ELF-1 (cell line): ENCODE measurements at regions not wholly inside any gene's neighbourhood (a gene's known extent, or its start where the extent isn't known, plus 50 kb on each side); places are given as distances from the start of the nearest gene placed in this dataset.
"Not testable (repeated sequence)": the region's sequence is repeated elsewhere in the genome, so short reads cannot be mapped to it uniquely, and the experiment has no call there.

Experiments used
- DNase-seq: peaks from one replicate; pipeline ENCODE4 v3.0.0-alpha.2; 2016; ENCODE audit warnings: low read depth, low spot score

GRCh38 chr5:25570067-25570583 is 925.3 kb upstream of the CDH10 start:
- peak; percentile 46 for DNase-seq

DNA sequence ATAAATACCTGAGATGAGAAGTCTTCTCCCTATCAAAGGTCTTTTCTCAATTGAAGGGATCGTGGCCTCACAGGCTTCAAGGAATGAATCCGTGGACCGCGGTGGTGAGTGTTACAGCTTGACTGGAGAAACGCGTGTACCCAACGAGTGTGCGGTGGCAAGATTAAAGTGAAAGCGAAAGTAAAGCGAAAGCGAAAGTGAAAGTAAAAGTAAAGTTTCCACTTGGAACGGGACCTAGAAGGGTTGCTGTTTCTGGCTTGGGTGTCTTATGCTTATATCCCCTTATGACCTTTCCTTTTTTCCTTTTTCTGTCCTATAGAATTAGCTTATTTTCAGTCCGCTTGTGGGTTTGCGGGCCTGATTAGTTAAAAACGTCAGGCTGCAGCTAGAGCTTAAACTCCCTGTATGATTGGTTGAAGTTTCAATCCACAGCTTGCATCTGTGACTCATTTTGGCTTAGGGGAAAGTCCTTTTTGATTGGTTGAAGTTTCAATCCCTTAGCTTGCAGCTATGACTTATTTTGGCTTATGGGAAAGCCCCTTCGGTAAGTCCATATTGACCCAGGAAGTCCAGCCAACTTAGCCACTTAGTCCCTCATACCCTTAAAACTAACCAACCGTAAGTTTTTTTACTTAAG is 924.3 kb upstream of the CDH10 start:
- peak; percentile 36 for DNase-seq

DNA sequence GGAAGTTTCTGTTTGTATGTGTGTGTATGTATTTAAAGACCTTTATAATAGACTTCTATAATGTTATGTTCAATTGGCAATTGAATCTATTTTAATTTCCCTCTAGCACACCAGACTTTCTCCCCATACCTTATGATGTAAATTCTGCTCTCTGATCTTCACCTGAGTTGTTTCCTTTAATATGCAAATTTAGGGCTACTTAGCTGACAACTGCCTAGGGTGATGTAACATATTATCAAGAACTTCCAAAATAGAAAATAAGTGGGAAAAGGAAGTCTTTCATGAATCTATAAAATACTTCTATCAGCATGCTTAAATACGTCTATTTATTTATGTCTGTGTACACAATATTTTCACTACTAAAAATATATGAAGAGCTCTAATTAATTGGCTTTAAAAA is 923.5 kb upstream of the CDH10 start:
- DNase-seq, result no peak

DNA sequence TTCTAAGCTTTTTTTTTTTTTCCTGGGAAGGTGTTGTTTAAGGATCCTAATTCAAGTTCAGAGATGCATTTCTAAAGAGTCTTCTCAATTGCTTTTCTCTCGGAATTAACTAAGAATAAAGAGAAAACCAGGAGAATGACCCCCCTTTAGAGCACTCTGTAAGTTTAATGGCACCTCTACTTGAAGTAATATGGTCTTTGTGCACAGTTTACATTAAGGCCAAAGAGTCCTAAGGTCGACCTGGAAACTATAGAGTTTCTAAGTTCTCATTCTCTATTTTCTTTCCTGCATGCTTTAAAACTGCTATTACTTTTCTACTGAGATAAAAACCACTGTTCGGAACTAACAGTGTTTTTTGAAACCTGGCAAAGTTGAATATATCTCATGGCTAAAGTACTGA is 923.1 kb upstream of the CDH10 start:
- DNase-seq, result no peak

DNA sequence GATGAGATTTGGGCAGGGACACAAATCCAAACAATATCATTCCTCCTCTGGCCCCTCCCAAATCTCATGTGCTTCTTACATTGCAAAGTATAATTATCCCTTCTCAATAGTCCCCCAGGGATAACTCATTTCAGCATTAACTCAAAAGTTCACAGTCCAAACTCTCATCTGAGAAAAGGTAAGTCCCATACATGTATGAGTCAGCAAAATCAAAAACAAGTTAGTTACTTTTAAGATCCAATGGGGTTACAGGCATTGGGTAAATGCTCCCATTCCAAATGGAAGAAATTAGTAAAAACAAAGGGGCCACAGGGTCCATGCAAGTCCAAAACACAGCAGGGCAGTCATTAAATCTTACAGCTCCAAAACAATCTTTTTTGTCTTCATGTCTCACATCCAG is 917.9 kb upstream of the CDH10 start:
- DNase-seq, result no peak

DNA sequence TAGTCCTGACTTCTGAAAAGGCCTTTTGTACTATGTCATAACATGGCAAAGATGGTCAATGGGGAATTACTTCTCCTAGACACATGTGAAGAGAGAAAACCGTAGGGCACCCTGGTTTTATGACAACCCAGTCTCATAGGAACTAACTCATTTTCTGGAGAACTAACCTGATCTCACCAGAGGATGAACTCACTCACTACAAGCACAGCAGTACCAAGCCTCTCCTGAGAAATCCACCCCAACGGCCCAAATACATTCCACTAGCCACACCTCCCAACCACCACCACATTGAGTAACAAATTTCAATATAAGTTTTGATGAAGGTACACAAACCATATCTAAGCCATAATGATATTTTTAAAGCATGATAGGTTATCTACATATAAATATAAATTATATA is 909.3 kb upstream of the CDH10 start:
- no peak for DNase-seq

- DNase-seq, result no peak
Measured at GRCh38 chr5:25552871-25553481, 908.2 kb upstream of the CDH10 start.

- no peak for DNase-seq
Measured at GRCh38 chr5:25550793-25551192, 906.0 kb upstream of the CDH10 start.

DNA sequence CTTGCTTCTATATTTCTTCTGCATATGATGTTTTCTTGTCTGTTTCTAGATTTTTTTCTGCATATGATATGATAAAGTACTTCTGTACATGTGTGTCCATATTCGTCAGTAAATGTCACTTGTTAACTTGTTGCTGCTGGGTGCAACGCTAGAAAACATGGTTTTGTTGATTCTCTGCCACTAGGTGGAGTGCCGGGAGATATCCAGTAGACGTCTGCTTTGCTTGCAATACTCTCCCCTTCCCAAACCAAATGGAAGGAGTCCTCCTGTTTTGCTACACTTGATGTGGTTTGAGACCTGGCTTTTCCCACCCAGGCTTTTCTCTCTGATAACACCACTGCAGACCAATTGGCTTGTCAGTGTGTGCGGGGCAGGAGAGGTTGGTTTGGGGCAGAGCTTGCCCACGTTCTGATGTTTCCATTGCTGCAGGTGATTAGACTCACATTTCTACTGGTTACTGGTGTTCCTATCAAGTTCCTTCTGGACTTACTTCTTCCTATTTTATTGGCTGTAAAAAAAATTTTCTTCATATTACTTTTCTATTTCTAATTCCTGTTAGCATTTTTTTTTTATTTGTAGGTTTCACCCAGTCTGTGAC is 900.0 kb upstream of the CDH10 start:
- DNase-seq, result peak; percentile 69

- DNase-seq, result no peak
Measured at GRCh38 chr5:25540628-25541027, 895.9 kb upstream of the CDH10 start.

DNA sequence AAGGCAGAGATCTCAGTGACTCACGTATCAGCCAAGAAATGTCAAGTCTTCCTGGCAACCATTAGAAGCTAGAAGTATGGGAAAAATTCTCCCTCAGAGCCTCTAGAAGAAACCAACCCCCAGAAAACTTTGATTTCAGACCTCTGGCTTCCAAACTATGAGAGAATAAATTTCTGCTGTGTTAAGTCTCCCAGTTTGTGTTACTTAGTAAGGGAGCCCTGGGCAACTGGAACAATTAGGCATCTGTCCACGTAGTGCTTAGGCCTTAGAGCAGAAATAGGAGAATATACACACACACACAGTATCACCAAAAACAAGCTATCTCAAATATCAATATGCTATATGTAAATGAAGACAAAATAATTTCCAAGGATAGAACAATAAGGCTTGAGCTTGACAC is 894.8 kb upstream of the CDH10 start:
- no peak for DNase-seq

GRCh38 chr5:25536461-25536860 is 891.7 kb upstream of the CDH10 start:
- DNase-seq, result not testable (repeated sequence)

GRCh38 chr5:25516141-25516540 is 871.4 kb upstream of the CDH10 start:
- no peak for DNase-seq

GRCh38 chr5:25515525-25515924 is 870.7 kb upstream of the CDH10 start:
- peak; percentile 35 for DNase-seq

GRCh38 chr5:25510692-25511091 is 865.9 kb upstream of the CDH10 start:
- not testable (repeated sequence) for DNase-seq

- not testable (repeated sequence) for DNase-seq
Measured at GRCh38 chr5:25508011-25508410, 863.2 kb upstream of the CDH10 start.

DNA sequence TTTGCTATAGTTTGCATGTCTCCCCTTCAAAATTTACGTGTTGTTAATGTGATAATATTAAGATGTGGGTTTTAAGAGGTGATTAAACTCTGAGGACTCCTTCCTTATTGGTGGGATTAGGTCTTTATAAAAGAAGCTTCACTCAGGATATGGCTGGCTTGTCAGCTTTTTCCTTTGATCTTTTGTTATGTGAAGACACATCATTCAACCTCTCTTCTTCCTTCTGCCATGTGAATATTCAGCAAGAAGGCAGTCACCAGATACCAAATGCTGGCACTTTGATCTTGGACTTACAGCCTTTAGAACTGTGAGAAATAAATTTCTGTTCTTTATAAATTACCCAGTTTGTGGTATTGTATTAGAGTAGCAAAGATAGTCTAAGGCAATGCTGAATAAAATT is 855.9 kb upstream of the CDH10 start:
- DNase-seq, result peak; percentile 19

DNA sequence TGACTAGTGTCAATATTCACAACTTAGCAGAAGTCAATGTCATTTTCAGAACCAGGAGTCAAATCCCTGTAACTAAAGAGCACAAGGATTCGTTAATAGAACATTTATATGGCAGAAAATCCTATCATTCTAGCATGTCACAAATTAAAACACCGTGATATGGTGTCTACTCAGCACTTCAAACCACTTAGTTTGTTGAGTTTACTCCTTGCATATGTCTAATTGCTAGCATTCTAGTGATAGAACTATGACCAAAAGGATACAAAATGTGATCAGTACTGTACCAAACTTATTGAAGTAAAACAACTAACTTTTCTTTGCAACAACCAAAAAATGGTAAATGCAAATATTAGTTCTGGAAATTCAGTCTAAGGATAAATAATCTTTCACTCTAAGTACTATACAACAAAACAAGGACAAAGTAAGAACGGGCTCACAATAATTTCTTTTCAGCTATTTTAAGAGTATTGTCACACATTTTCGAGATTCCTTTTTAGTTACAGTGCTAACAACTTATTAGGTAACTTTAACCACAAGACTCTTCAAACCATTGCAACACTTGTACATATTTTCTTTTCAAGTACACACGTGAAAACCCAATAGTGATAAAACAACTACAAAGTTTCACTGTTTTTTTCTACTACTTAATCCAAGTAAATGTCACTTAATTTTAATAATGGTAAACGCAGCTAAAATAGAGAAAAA is 845.2 kb upstream of the CDH10 start:
- DNase-seq, result no peak

DNA sequence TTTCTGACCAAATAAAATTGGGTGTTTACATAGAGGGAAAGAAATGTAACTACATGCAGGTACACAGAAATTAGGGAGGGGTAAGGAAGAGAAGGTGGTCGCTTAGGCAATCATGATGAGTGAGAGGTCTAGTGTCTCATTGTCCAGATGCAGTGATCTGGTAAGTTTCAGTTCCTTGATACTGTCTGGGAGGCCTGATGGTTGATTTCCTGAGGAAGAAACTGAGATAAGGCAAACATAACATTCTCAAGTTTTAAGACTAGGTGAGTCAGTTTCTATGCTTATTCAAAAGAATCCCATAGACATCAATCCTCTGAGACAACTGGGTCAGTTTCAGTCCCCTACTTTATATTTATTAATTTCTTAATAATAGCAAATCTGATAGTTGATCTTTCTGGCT is 843.3 kb upstream of the CDH10 start:
- no peak for DNase-seq

DNA sequence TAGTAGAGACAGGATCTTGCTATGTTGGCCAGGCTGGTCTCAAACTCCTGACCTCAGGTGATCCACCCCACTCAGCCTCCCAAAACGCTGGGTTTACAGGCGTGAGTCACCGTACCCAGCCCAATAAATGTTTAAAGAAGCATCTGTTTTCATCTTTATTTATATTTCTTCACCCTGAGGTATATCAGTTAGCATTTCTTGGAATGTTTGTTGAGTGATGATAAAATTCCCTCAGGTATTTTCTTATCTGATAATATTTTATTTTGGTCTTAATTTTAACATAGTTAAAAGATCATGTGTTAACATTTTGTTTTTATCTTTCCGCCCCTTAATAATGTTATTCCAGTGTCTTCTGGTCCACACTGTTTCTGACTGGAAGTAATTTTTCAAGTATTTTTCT is 839.6 kb upstream of the CDH10 start:
- DNase-seq, result no peak

- no peak for DNase-seq
Measured at GRCh38 chr5:25481463-25481862, 836.7 kb upstream of the CDH10 start.

DNA sequence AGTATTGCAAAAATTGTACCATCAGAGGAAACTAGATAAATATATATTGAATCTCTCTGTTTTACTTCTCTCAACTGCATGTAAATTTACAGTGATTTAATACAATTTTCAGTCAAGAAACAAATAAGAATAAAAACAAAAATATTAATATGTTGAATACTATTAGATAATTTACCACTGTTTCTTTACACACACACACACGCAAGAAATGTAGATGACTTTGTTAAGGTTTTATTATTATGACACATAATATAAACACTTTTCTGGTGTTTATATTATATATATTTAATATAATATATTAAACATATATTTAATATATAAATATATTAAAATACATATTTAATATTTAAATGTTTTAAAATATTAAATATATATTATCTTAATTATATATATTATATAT is 814.3 kb upstream of the CDH10 start:
- no peak for DNase-seq

DNA sequence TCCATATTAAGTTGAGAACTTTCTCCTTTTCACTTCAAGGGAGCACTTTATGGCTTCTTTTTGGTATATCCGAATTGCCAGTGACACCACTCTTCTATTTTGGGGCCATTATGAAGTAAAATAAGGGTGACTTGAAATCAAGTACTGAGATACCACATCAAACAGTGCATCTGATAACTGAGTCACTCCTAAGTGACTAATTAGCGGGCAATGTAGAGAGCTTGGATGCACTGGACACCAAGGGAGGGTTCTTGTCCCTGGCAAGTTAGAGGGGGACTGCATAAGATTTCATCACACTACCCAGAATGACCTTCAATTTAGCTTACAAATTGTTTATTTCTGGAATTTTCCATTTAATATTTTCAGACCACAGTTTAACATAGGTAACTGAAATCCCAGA is 813.9 kb upstream of the CDH10 start:
- DNase-seq, result no peak
